Skeletal muscle tissue (tissue), 1 donor: ENCODE measurements at regions not wholly inside any gene's neighbourhood (a gene's known extent, or its start where the extent isn't known, plus 50 kb on each side); places are given as distances from the start of the nearest gene placed in this dataset. TPM values are rescaled to one million over a fixed set of nuclear protein-coding genes. Genes with fewer than 3 reads are reported as not detected.

Source experiments
- small RNA-seq: library from RNA; depleted of rRNA; stranded (forward); fragments of <200 nt; gene quantifications from one replicate; pipeline ENCODE3, GENCODE V24; 2014

Small RNA genes in the stretch of these regions (small RNA-seq; reads per million reads assigned to genes)
- not detected for gene AC004866.1
